GM12878 (cell line): ENCODE measurements at regions not wholly inside any gene's neighbourhood (a gene's known extent, or its start where the extent isn't known, plus 50 kb on each side); places are given as distances from the start of the nearest gene placed in this dataset.

Experiments used
- ATAC-seq: fragments of 200-7000 bp; cut with Tn5 transposase; 3 replicates; pipeline ENCODE4 v1.9.1; 2020; ENCODE audit warnings: mild to moderate bottlenecking, moderate library complexity
- BruUV-seq: library from RNA; stranded (reverse); fragments of 400-500 nt; replicated peaks from 2 replicates; lab custom pipeline; 2021; lab: Mats Ljungman, UMichigan
- CTCF ChIA-PET: fragments of 300-600 bp; sonication (Branson Sonifier 250); formaldehyde crosslinking; extraction: SDS; loops from one replicate; lab custom pipeline; 2021; ENCODE audit warnings: inconsistent platforms; lab: Yijun Ruan, JAX
- POLR2A ChIA-PET: fragments of 350-600 bp; formaldehyde crosslinking; extraction: SDS; loops from one replicate; lab custom pipeline; 2021; ENCODE audit warnings: inconsistent platforms; lab: Charles Lee
- RAD21 ChIA-PET: fragments of 300-600 bp; sonication (Branson Sonifier 250); formaldehyde crosslinking; loops from one replicate; lab custom pipeline; 2023; ENCODE audit warnings: antibody characterized with exemption; ENCODE audit not compliant: unreplicated experiment; lab: Charles Lee
- SMC1A ChIA-PET: fragments of 300-600 bp; sonication (Branson Sonifier 250); formaldehyde crosslinking; loops from one replicate; lab custom pipeline; 2023; ENCODE audit not compliant: unreplicated experiment, uncharacterized antibody; lab: Charles Lee
- DNase-seq: peaks from one replicate; pipeline ENCODE4 v3.0.0-alpha.2; 2011; ENCODE audit warnings: low read depth, low spot score
- FAIRE-seq: peaks from 3 replicates; lab custom pipeline; 2011; peaks lifted over from hg19 to GRCh38; lab: Jason Lieb, UNC
- H2AFZ ChIP-seq: 2 replicates; pipeline ENCODE4 v1.6.0; 2011; ENCODE audit warnings: low read depth, low read length, control low read depth; ENCODE audit not compliant: control insufficient read depth
- H3K27ac ChIP-seq: 2 replicates; pipeline ENCODE4 v1.5.1; 2011; ENCODE audit warnings: control low read depth; ENCODE audit not compliant: control insufficient read depth, insufficient read depth
- H3K27me3 ChIP-seq, 2 experiments: replicated peaks in 1 of 2; 2 replicates each; pipeline versions ENCODE4 v1.6.0 to v1.6.1; 2011; ENCODE audit warnings: low read length in 1 of 2; ENCODE audit not compliant: control insufficient read depth in 2 of 2, insufficient read depth in 2 of 2
- H3K36me3 ChIP-seq, 2 experiments: 2 replicates each; pipeline ENCODE4 v1.5.1; 2011; ENCODE audit warnings: low read length in 1 of 2; ENCODE audit not compliant: control insufficient read depth in 2 of 2, insufficient read depth in 2 of 2
- H3K4me1 ChIP-seq: 2 replicates; pipeline ENCODE4 v1.6.1; 2011; ENCODE audit warnings: mild to moderate bottlenecking, low read length, moderate library complexity, mixed read lengths; ENCODE audit not compliant: control insufficient read depth, insufficient read depth
- H3K4me2 ChIP-seq: 2 replicates; pipeline ENCODE4 v1.6.0; 2011; ENCODE audit warnings: control low read depth; ENCODE audit not compliant: control insufficient read depth, insufficient read depth
- H3K4me3 ChIP-seq: fragments of 200-600 bp; sonication (generic); 2 replicates; pipeline ENCODE4 v1.5.1; 2016
- H3K79me2 ChIP-seq: 2 replicates; pipeline ENCODE4 v1.6.0; 2011; ENCODE audit warnings: low read length; ENCODE audit not compliant: control insufficient read depth, insufficient read depth
- H3K9ac ChIP-seq: 2 replicates; pipeline ENCODE4 v1.8.0; 2011; ENCODE audit warnings: low read length, control low read depth, mixed read lengths; ENCODE audit not compliant: control insufficient read depth, insufficient read depth
- H3K9me3 ChIP-seq: replicated peaks from 3 replicates; pipeline ENCODE4 v1.5.1; 2011; ENCODE audit warnings: mild to moderate bottlenecking, low read length; ENCODE audit not compliant: control insufficient read depth, insufficient read depth
- H4K20me1 ChIP-seq: 2 replicates; pipeline ENCODE4 v1.6.0; 2011; ENCODE audit not compliant: control insufficient read depth, insufficient read depth
- BCL3 ChIP-seq: IDR thresholded peaks from 2 replicates; pipeline ENCODE4 v1.6.1; 2011; ENCODE audit warnings: borderline replicate concordance, low read depth, mild to moderate bottlenecking, moderate library complexity, low read length; ENCODE audit not compliant: insufficient read depth, poor library complexity, severe bottlenecking
- KAT2A ChIP-seq: conservative IDR thresholded peaks from 2 replicates; pipeline ENCODE4 v1.6.1; 2011; ENCODE audit warnings: low read depth, low read length; ENCODE audit not compliant: control insufficient read depth
- PKNOX1 ChIP-seq: fragments of 450-650 bp; IDR thresholded peaks from 2 replicates; pipeline ENCODE4 v1.6.1; 2016; ENCODE audit warnings: mild to moderate bottlenecking
- PML ChIP-seq: IDR thresholded peaks from 2 replicates; pipeline ENCODE4 v1.6.1; 2012; ENCODE audit warnings: low read length, inconsistent platforms
- ZNF207 ChIP-seq: fragments of 450-650 bp; IDR thresholded peaks from 2 replicates; pipeline ENCODE4 v1.6.1; 2014; ENCODE audit warnings: antibody characterized with exemption, mild to moderate bottlenecking, borderline replicate concordance
- ZNF24 ChIP-seq: fragments of 450-650 bp; IDR thresholded peaks from 2 replicates; pipeline ENCODE4 v1.6.1; 2017; ENCODE audit warnings: antibody characterized with exemption, mild to moderate bottlenecking
- WGBS: methylation state at CpG from one replicate; pipeline ENCODE4 v1.1.6; 2016; ENCODE audit warnings: low lambda C conversion rate; ENCODE audit not compliant: insufficient replicate concordance, insufficient coverage; ENCODE audit errors: missing lambda C conversion rate; 5-methylcytosine and 5-hydroxymethylcytosine counted together
- in situ Hi-C: fragments of 300-500 bp; cut with MboI; formaldehyde crosslinking; loops from 9 replicates; pipeline ENCODE4 v1.14.3; 2018; ENCODE audit warnings: mixed read lengths
- intact Hi-C: fragments of 100-400 bp; cut with micrococcal nuclease; formaldehyde crosslinking; loops from one replicate; pipeline ENCODE4 v1.14.2; 2022; ENCODE audit not compliant: unreplicated experiment
- TF ChIP-seq, protein P1 (sequence below): fragments of 450-650 bp; IDR thresholded peaks from 2 replicates; pipeline ENCODE4 v1.6.1; 2016; ENCODE audit warnings: mild to moderate bottlenecking, moderate library complexity, borderline replicate concordance

DNA sequence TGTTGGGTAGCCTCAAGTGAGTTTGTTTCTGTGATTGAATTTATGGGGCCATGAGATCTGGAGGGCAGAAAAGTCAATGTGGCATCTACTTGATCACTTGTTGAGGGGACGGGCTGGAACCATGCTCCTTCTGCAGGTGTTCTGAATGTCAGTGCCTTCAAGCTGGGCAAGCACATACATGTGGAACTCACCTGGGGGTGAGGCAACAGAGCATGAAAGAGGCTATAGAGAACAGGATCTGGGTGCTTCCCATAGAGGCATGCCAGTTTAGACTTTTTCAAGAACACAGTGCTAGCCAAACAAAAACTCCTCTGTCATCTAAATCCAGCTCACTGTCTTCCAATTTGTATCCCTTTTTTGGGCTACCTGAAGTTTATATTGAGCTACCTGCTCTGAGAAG is 77.8 kb upstream of the SLC35B3 start:
- SMC1A ChIA-PET = no interaction called here
- DNase-seq = no peak
- Histone ChIP-seq H3K36me3 (no peaks in the 10 kb centered on the region), H2AFZ (no peak overlapping the region)
- 8% methylated on average over 1 of the region's 1 CpG for WGBS
- no TSS peak for BruUV-seq
- POLR2A ChIA-PET = no interaction called here
- no peak for TF ChIP-seq KAT2A
- TF ChIP-seq ZNF24 = no peak
- no peak for TF ChIP-seq PML
- no peak for TF ChIP-seq ZNF207
- TF ChIP-seq, all 136 proteins: peak for 0
- Histone ChIP-seq H3K4me1 (no peaks in the 10 kb centered on the region), H3K79me2 (no peaks in the 10 kb centered on the region), H3K4me2 (no peak overlapping the region), H3K27me3 (no peaks in the 10 kb centered on the region), H3K4me3 (no peak overlapping the region), H3K9me3 (no peaks in the 10 kb centered on the region), H3K9ac (no peak overlapping the region), H4K20me1 (no peaks in the 10 kb centered on the region), H3K27ac (no peak overlapping the region)
- FAIRE-seq (no peak), ATAC-seq (no peak)
- in situ Hi-C loops (no loop called here), intact Hi-C loops (no loop called here)
- CTCF ChIA-PET = interaction anchor here (1.5 kb wide), 1 partner anchor 9 kb away, joined by 3 read pairs; no protein-coding TSS in a partner anchor
- RAD21 ChIA-PET = no interaction called here

GRCh38 chr6:8507286-8507685 is 71.9 kb upstream of the SLC35B3 start:
- Histone ChIP-seq H3K4me3 (no peak overlapping the region), H3K9me3 (no peaks in the 10 kb centered on the region), H3K4me2 (no peak overlapping the region), H2AFZ (no peak overlapping the region), H3K36me3 (no peaks in the 10 kb centered on the region), H3K27me3 (no peaks in the 10 kb centered on the region), H3K79me2 (no peaks in the 10 kb centered on the region), H3K27ac (no peak overlapping the region), H3K4me1 (no peaks in the 10 kb centered on the region), H4K20me1 (no peaks in the 10 kb centered on the region), H3K9ac (no peak overlapping the region)
- RAD21 ChIA-PET = no interaction called here
- CTCF ChIA-PET = no interaction called here
- POLR2A ChIA-PET = no interaction called here
- ATAC-seq (no peak), FAIRE-seq (no peak), DNase-seq (no peak)
- no peak for TF ChIP-seq BCL3
- TF ChIP-seq, protein P1, sequence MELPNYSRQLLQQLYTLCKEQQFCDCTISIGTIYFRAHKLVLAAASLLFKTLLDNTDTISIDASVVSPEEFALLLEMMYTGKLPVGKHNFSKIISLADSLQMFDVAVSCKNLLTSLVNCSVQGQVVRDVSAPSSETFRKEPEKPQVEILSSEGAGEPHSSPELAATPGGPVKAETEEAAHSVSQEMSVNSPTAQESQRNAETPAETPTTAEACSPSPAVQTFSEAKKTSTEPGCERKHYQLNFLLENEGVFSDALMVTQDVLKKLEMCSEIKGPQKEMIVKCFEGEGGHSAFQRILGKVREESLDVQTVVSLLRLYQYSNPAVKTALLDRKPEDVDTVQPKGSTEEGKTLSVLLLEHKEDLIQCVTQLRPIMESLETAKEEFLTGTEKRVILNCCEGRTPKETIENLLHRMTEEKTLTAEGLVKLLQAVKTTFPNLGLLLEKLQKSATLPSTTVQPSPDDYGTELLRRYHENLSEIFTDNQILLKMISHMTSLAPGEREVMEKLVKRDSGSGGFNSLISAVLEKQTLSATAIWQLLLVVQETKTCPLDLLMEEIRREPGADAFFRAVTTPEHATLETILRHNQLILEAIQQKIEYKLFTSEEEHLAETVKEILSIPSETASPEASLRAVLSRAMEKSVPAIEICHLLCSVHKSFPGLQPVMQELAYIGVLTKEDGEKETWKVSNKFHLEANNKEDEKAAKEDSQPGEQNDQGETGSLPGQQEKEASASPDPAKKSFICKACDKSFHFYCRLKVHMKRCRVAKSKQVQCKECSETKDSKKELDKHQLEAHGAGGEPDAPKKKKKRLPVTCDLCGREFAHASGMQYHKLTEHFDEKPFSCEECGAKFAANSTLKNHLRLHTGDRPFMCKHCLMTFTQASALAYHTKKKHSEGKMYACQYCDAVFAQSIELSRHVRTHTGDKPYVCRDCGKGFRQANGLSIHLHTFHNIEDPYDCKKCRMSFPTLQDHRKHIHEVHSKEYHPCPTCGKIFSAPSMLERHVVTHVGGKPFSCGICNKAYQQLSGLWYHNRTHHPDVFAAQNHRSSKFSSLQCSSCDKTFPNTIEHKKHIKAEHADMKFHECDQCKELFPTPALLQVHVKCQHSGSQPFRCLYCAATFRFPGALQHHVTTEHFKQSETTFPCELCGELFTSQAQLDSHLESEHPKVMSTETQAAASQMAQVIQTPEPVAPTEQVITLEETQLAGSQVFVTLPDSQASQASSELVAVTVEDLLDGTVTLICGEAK = 0 out of 2 replicates have a peak, but pooled peaks have one; percentile 23
- TF ChIP-seq PKNOX1 = no peak
- in situ Hi-C loops (no loop called here), intact Hi-C loops (no loop called here)
- no TSS peak for BruUV-seq
- SMC1A ChIA-PET = no interaction called here
- 44% methylated on average over 5 of the region's 5 CpGs for WGBS
